GM12878 (cell line): ENCODE measurements at regions not wholly inside any gene's neighbourhood (a gene's known extent, or its start where the extent isn't known, plus 50 kb on each side); places are given as distances from the start of the nearest gene placed in this dataset.
"Not testable (repeated sequence)": the region's sequence is repeated elsewhere in the genome, so short reads cannot be mapped to it uniquely, and the experiment has no call there.

Experiments used
- BHLHE40 ChIP-seq, 2 experiments: fragments of 450-650 bp in 1 of 2; IDR thresholded peaks; 2 replicates each; pipeline ENCODE4 v1.6.1; 2011 to 2017; ENCODE audit warnings: low read depth in 2 of 2, borderline replicate concordance in 1 of 2, improper control_type of control experiment in 1 of 2, low read length in 1 of 2, mild to moderate bottlenecking in 1 of 2
- CBFB ChIP-seq: IDR thresholded peaks from 2 replicates; pipeline ENCODE4 v1.6.1; 2016; ENCODE audit warnings: antibody characterized with exemption, low read depth
- KAT2A ChIP-seq: conservative IDR thresholded peaks from 2 replicates; pipeline ENCODE4 v1.6.1; 2011; ENCODE audit warnings: low read depth, low read length; ENCODE audit not compliant: control insufficient read depth
- NFYB ChIP-seq: IDR thresholded peaks from 2 replicates; pipeline ENCODE4 v1.6.1; 2011; ENCODE audit warnings: low read depth, mild to moderate bottlenecking, low read length, improper control_type of control experiment, moderate library complexity; ENCODE audit not compliant: insufficient read depth
- POLR2AphosphoS5 ChIP-seq: IDR thresholded peaks from 2 replicates; pipeline ENCODE4 v1.6.1; 2011; ENCODE audit warnings: mild to moderate bottlenecking, low read length, inconsistent platforms
- RB1 ChIP-seq: fragments of 450-650 bp; formaldehyde crosslinking; IDR thresholded peaks from 2 replicates; pipeline ENCODE4 v1.6.1; 2017; ENCODE audit warnings: mild to moderate bottlenecking, borderline replicate concordance
- TF ChIP-seq, protein P1 (sequence below), 3 experiments: IDR thresholded peaks in 2 of 3; conservative IDR thresholded peaks in 1 of 3; 2 replicates each; pipeline ENCODE4 v1.5.1; 2011; ENCODE audit warnings: low read depth in 3 of 3, low read length in 3 of 3, mild to moderate bottlenecking in 3 of 3, control low read depth in 2 of 3, moderate library complexity in 2 of 3, inconsistent platforms in 1 of 3, mixed read lengths in 1 of 3; ENCODE audit not compliant: control insufficient read depth in 2 of 3, insufficient read depth in 1 of 3; ENCODE audit errors: extremely low read depth in 1 of 3
- TF ChIP-seq, protein P2 (sequence below): IDR thresholded peaks from 2 replicates; pipeline ENCODE4 v1.6.1; 2012; ENCODE audit warnings: low read depth, low read length, improper control_type of control experiment
- TF ChIP-seq, protein P3 (sequence below): fragments of 450-650 bp; IDR thresholded peaks from 2 replicates; pipeline ENCODE4 v1.6.1; 2017; ENCODE audit warnings: mild to moderate bottlenecking
- TF ChIP-seq, protein P4 (sequence below): IDR thresholded peaks from 2 replicates; pipeline ENCODE4 v1.6.1; 2011; ENCODE audit warnings: borderline replicate concordance, low read depth, mild to moderate bottlenecking, moderate library complexity, low read length; ENCODE audit not compliant: insufficient read depth, poor library complexity, severe bottlenecking

DNA sequence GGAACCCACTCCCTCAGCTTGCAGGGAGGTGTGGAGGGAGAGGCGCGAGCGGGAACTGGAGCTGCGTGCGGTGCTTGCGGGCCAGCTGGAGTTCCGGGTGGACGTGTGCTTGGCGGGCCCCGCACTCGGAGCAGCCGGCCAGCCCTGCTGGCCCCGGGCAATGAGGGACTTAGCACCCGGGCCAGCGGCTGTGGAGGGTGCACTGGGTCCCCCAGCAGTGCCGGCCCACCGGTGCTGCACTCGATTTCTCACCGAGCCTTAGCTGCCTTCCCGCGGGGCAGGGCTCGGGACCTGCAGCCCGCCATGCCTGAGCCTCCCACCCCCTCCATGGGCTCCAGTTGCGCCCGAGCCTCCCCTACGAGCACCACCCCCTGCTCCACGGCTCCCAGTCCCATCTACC is 77.5 kb downstream of the TFAP2A start:
- TF ChIP-seq NFYB; POLR2AphosphoS5; BHLHE40 (IDR thresholded peaks at IDR 0.05; ENCODE audit: borderline replicate concordance in 1 of 2, low read depth in 2 of 2, low read length in 1 of 2); KAT2A; CBFB; RB1: not testable (repeated sequence)
- TF ChIP-seq, protein P1, sequence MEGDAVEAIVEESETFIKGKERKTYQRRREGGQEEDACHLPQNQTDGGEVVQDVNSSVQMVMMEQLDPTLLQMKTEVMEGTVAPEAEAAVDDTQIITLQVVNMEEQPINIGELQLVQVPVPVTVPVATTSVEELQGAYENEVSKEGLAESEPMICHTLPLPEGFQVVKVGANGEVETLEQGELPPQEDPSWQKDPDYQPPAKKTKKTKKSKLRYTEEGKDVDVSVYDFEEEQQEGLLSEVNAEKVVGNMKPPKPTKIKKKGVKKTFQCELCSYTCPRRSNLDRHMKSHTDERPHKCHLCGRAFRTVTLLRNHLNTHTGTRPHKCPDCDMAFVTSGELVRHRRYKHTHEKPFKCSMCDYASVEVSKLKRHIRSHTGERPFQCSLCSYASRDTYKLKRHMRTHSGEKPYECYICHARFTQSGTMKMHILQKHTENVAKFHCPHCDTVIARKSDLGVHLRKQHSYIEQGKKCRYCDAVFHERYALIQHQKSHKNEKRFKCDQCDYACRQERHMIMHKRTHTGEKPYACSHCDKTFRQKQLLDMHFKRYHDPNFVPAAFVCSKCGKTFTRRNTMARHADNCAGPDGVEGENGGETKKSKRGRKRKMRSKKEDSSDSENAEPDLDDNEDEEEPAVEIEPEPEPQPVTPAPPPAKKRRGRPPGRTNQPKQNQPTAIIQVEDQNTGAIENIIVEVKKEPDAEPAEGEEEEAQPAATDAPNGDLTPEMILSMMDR (IDR thresholded peaks at IDR 0.05 in 2 of 3, conservative IDR thresholded peaks at IDR 0.05 in 1 of 3; ENCODE audit: control insufficient read depth in 2 of 3, extremely low read depth in 1 of 3, insufficient read depth in 1 of 3, low read depth in 3 of 3, low read length in 3 of 3), result not testable (repeated sequence)
- TF ChIP-seq, protein P2, sequence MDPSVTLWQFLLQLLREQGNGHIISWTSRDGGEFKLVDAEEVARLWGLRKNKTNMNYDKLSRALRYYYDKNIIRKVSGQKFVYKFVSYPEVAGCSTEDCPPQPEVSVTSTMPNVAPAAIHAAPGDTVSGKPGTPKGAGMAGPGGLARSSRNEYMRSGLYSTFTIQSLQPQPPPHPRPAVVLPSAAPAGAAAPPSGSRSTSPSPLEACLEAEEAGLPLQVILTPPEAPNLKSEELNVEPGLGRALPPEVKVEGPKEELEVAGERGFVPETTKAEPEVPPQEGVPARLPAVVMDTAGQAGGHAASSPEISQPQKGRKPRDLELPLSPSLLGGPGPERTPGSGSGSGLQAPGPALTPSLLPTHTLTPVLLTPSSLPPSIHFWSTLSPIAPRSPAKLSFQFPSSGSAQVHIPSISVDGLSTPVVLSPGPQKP, result not testable (repeated sequence)
- TF ChIP-seq, protein P3, sequence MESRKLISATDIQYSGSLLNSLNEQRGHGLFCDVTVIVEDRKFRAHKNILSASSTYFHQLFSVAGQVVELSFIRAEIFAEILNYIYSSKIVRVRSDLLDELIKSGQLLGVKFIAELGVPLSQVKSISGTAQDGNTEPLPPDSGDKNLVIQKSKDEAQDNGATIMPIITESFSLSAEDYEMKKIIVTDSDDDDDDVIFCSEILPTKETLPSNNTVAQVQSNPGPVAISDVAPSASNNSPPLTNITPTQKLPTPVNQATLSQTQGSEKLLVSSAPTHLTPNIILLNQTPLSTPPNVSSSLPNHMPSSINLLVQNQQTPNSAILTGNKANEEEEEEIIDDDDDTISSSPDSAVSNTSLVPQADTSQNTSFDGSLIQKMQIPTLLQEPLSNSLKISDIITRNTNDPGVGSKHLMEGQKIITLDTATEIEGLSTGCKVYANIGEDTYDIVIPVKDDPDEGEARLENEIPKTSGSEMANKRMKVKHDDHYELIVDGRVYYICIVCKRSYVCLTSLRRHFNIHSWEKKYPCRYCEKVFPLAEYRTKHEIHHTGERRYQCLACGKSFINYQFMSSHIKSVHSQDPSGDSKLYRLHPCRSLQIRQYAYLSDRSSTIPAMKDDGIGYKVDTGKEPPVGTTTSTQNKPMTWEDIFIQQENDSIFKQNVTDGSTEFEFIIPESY, result not testable (repeated sequence)
- TF ChIP-seq, protein P4, sequence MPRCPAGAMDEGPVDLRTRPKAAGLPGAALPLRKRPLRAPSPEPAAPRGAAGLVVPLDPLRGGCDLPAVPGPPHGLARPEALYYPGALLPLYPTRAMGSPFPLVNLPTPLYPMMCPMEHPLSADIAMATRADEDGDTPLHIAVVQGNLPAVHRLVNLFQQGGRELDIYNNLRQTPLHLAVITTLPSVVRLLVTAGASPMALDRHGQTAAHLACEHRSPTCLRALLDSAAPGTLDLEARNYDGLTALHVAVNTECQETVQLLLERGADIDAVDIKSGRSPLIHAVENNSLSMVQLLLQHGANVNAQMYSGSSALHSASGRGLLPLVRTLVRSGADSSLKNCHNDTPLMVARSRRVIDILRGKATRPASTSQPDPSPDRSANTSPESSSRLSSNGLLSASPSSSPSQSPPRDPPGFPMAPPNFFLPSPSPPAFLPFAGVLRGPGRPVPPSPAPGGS, result not testable (repeated sequence)
